Heart right ventricle (tissue), 16 donors: ENCODE measurements at regions not wholly inside any gene's neighbourhood (a gene's known extent, or its start where the extent isn't known, plus 50 kb on each side); places are given as distances from the start of the nearest gene placed in this dataset.
A peak's percentile ranks its signal among the peaks of the same experiment; 100 is the strongest.

Experiments
- ATAC-seq, 8 donors: fragments of 200-7000 bp; cut with Tn5 transposase; one replicate each; pipeline ENCODE4 v1.9.1; 2020; ENCODE audit warnings: mild to moderate bottlenecking in 8 of 8, moderate library complexity in 8 of 8, moderate number of reproducible peaks in 1 of 8
- DNase-seq, 2 donors: peaks; one replicate each; pipeline ENCODE4 v3.0.0-alpha.2; 2020
- H3K27ac ChIP-seq, 10 donors: fragments of 200-600 bp; sonication (generic) in 2 of 10; one replicate each; pipeline versions ENCODE4 v1.5.0 to v1.8.0; 2020 to 2022; ENCODE audit warnings: mild to moderate bottlenecking in 3 of 10
- H3K27me3 ChIP-seq, 7 donors: fragments of 200-600 bp; one replicate each; pipeline ENCODE4 v1.8.0; 2021 to 2022; ENCODE audit warnings: mild to moderate bottlenecking in 2 of 7
- H3K36me3 ChIP-seq, 9 donors: fragments of 200-600 bp; sonication (generic) in 1 of 9; one replicate each; pipeline versions ENCODE4 v1.5.0 to v1.8.0; 2020 to 2022; ENCODE audit warnings: mild to moderate bottlenecking in 2 of 9
- H3K4me1 ChIP-seq, 9 donors: fragments of 200-600 bp; sonication (generic) in 1 of 9; one replicate each; pipeline versions ENCODE4 v1.5.0 to v1.8.0; 2020 to 2022; ENCODE audit warnings: mild to moderate bottlenecking in 4 of 9
- H3K4me3 ChIP-seq, 10 donors: fragments of 200-600 bp; sonication (generic) in 2 of 10; one replicate each; pipeline versions ENCODE4 v1.5.0 to v1.8.0; 2020 to 2022; ENCODE audit warnings: mild to moderate bottlenecking in 7 of 10, moderate library complexity in 2 of 10
- H3K9me3 ChIP-seq, 11 donors: fragments of 200-600 bp in 10 of 11; sonication (generic) in 2 of 11; one replicate each; pipeline versions ENCODE4 v1.5.0 to v1.8.0; 2013 to 2022; ENCODE audit warnings: mild to moderate bottlenecking in 2 of 11, control low read depth in 1 of 11, moderate library complexity in 1 of 11
- CTCF ChIP-seq, 9 donors: fragments of 200-600 bp; sonication (generic) in 2 of 9; IDR thresholded peaks; one replicate each; pipeline versions ENCODE4 v1.5.0 to v1.8.0; 2021 to 2022; ENCODE audit warnings: antibody characterized with exemption in 9 of 9, mild to moderate bottlenecking in 5 of 9, moderate library complexity in 1 of 9
- WGBS, 2 donors: extraction: QIAGEN DNeasy Blood & Tissue Kit; methylation state at CpG; one replicate each; pipeline ENCODE4 v1.1.7; 2013; ENCODE audit warnings: inconsistent platforms in 1 of 2; 5-methylcytosine and 5-hydroxymethylcytosine counted together
- intact Hi-C, 10 donors: fragments of 100-400 bp; cut with DNase I; formaldehyde crosslinking; loops; one replicate each; pipeline versions ENCODE4 v1.11.1 to v1.14.2; 2022
- donor health status: Arrhythmogenic right ventricular cardiomyopathy.
- donor health status: ischemic (EF 13 %, LVEDD 7.1; RV severe dilation, severe dysfunction).
- donor health status: healthy with polysubstance abuse.
- donor health status: DM: no; HTN: yes; CAD: no.
- donor health status: DM: no; HTN: no; CAD: no.
- donor health status: ischemic (EF 25% LVEDD 6.9; RV normal size, moderate dysfunction).
- donor health status: ischemic (EF 25% LVEDD 5.7; RV mildly dilated, moderate dysfunction).
- donor health status: healthy.
- donor health status: DM: yes; HTN: yes; CAD: no.
- donor health status: Ischemic cardiomyopathy.
- donor health status: ischemic (EF 35%, LVEDD 5.7; RV mildly dilated, moderate dysfunction).
- donor health status: nonischemic (EF 11% LVEDD 7.7; RV severe dilation, severe dysfunction).
- donor health status: DM: yes; HTN: yes; CAD: no.
- donor health status: PGD.
- donor health status: ischemic (EF 29% LVEDD 5.4; RV normal size, mild dysfunction).
- donor health status: nonischemic (EF 23%, LVEDD 6.1; RV moderate dilation, normal function).

GRCh38 chr1:88462488-88463261 is 221.4 kb upstream of the PKN2 start:
- intact Hi-C loops: loop anchor here in 1 of 10 donors (5.0 to 10.0 kb wide), 2 partner anchors 70 to 158 kb away; no protein-coding TSS in a partner anchor
- peak; percentile 38 to 94 (median 76) for ATAC-seq
- peak overlapping the region in 9 of 10 donors; percentile 22 to 78 (median 69) for H3K27ac ChIP-seq
- no peaks in the 10 kb centered on the region for H3K36me3 ChIP-seq
- 3 to 4% methylated on average over 62 to 69 of the region's 69 CpGs for WGBS, 2 donors
- TF ChIP-seq CTCF (IDR thresholded peaks at IDR 0.05): peak in 2 of 9 donors; percentile 6
- peak in 1 of 2 donors; percentile 34 for DNase-seq
- peak overlapping the region in 9 of 10 donors; percentile 26 to 54 (median 47) for H3K4me3 ChIP-seq
- H3K27me3 ChIP-seq: peaks cover 0 to 36% (median 0%) of the 10 kb centered on the region in 7 donors
- peaks cover 0 to 13% (median 0%) of the 10 kb centered on the region in 11 donors for H3K9me3 ChIP-seq
- peaks cover 0 to 6% (median 0%) of the 10 kb centered on the region in 9 donors for H3K4me1 ChIP-seq

- peak overlapping the region in 6 of 10 donors; percentile 58 to 78 (median 74) for H3K27ac ChIP-seq
- H3K4me3 ChIP-seq: peak overlapping the region in 3 of 10 donors; percentile 47 to 54 (median 51)
- ATAC-seq: no peak
- intact Hi-C loops: loop anchor here in 1 of 10 donors (5.0 to 10.0 kb wide), 2 partner anchors 69 to 159 kb away; no protein-coding TSS in a partner anchor
- DNase-seq: no peak
- peaks cover 0 to 6% (median 0%) of the 10 kb centered on the region in 9 donors for H3K4me1 ChIP-seq
- H3K36me3 ChIP-seq: no peaks in the 10 kb centered on the region
- no peak for TF ChIP-seq CTCF (IDR thresholded peaks at IDR 0.05)
- H3K9me3 ChIP-seq: peaks cover 0 to 15% (median 0%) of the 10 kb centered on the region in 11 donors
- 67 to 71% methylated on average over 7 of the region's 7 CpGs for WGBS, 2 donors
- H3K27me3 ChIP-seq: peaks cover 0 to 36% (median 0%) of the 10 kb centered on the region in 7 donors
These were observed 220.6 kb upstream of the PKN2 start for GRCh38 chr1:88463401-88463985.

GRCh38 chr1:88466011-88466410 is 218.1 kb upstream of the PKN2 start:
- ATAC-seq: no peak
- no peak for TF ChIP-seq CTCF (IDR thresholded peaks at IDR 0.05)
- H3K9me3 ChIP-seq: peaks cover 0 to 15% (median 0%) of the 10 kb centered on the region in 11 donors
- DNase-seq: no peak
- WGBS, 2 donors: 84 to 87% methylated on average over 4 of the region's 4 CpGs
- intact Hi-C loops: loop anchor here in 1 of 10 donors (10.0 kb wide), 1 partner anchor 161 kb away; no protein-coding TSS in a partner anchor
- H3K4me1 ChIP-seq: peaks cover 0 to 6% (median 0%) of the 10 kb centered on the region in 9 donors
- no peak overlapping the region for H3K4me3 ChIP-seq
- no peaks in the 10 kb centered on the region for H3K36me3 ChIP-seq
- H3K27me3 ChIP-seq: peaks cover 0 to 25% (median 0%) of the 10 kb centered on the region in 7 donors
- H3K27ac ChIP-seq: no peak overlapping the region

- Histone ChIP-seq H3K9me3 (peaks cover 0 to 15% (median 0%) of the 10 kb centered on the region in 11 donors), H3K4me3 (no peak overlapping the region), H3K4me1 (peaks cover 0 to 6% (median 0%) of the 10 kb centered on the region in 9 donors), H3K36me3 (no peaks in the 10 kb centered on the region), H3K27ac (no peak overlapping the region), H3K27me3 (peaks cover 0 to 14% (median 0%) of the 10 kb centered on the region in 7 donors)
- 93 to 95% methylated on average over 55 of the region's 55 CpGs for WGBS, 2 donors
- peak in 1 of 2 donors; percentile 8 for DNase-seq
- intact Hi-C loops: loop anchor here in 1 of 10 donors (10.0 kb wide), 1 partner anchor 162 kb away; no protein-coding TSS in a partner anchor
- no peak for ATAC-seq
- no peak for TF ChIP-seq CTCF (IDR thresholded peaks at IDR 0.05)
These were observed 217.0 kb upstream of the PKN2 start for GRCh38 chr1:88466899-88467580.
